ENCODE measurements at regions not wholly inside any gene's neighbourhood (a gene's known extent, or its start where the extent isn't known, plus 50 kb on each side); places are given as distances from the start of the nearest gene placed in this dataset.

- POLR2A ChIA-PET (ENCODE audit: partially characterized antibody): no interaction called here
- Histone ChIP-seq H3K79me1 (ENCODE audit: low read depth, low read length) (no peaks in the 10 kb centered on the region), H4K5ac (ENCODE audit: insufficient read length, low read depth, low read length) (no peak overlapping the region), H3K79me2 (ENCODE audit: control insufficient read depth in 1 of 2, insufficient read depth in 2 of 2, low read length in 2 of 2) (no peaks in the 10 kb centered on the region), H3K4me2 (ENCODE audit: insufficient read depth in 1 of 2, low read depth in 2 of 2, low read length in 2 of 2) (no peak overlapping the region), H2BK15ac (ENCODE audit: low read length) (no peak overlapping the region), H3K36me3 (ENCODE audit: control insufficient read depth in 2 of 4, insufficient read depth in 4 of 4, low read length in 3 of 4) (no peaks in the 10 kb centered on the region), H3K9ac (replicated peaks in 1 of 4; ENCODE audit: extremely low read depth in 1 of 4, low read depth in 3 of 4, low read length in 3 of 4) (no peak overlapping the region), H3K4me1 (replicated peaks in 1 of 4; ENCODE audit: control insufficient read depth in 3 of 4, insufficient read depth in 4 of 4, low read length in 3 of 4) (peaks cover 0 to 3% (median 0%) of the 10 kb centered on the region in 4 experiments; a peak in 1 of 7 replicates), H2BK120ac (replicated peaks; ENCODE audit: low read depth, low read length) (no peak overlapping the region), H4K20me1 (replicated peaks in 1 of 2; ENCODE audit: control insufficient read depth in 1 of 2, insufficient read depth in 2 of 2, low read length in 2 of 2) (no peaks in the 10 kb centered on the region), H2AFZ (ENCODE audit: low read length) (no peak overlapping the region), H3K18ac (ENCODE audit: extremely low read depth, low read length) (no peak overlapping the region), H4K91ac (replicated peaks; ENCODE audit: insufficient read length, low read length) (no peak overlapping the region), H3K4me3 (ENCODE audit: extremely low read depth in 1 of 4, insufficient read depth in 2 of 4, low read depth in 3 of 4, low read length in 4 of 4) (no peak overlapping the region), H3K4ac (replicated peaks; ENCODE audit: insufficient read length, low read depth, low read length) (no peak overlapping the region), H2BK20ac (ENCODE audit: low read length) (no peak overlapping the region), H3K56ac (replicated peaks; ENCODE audit: insufficient read length, low read depth, low read length) (no peak overlapping the region), H3K14ac (ENCODE audit: insufficient read length) (no peak overlapping the region), H2AK5ac (ENCODE audit: low read depth, low read length) (no peak overlapping the region), H3K9me3 (ENCODE audit: insufficient read depth in 2 of 2, low read depth in 1 of 2, low read length in 1 of 2) (no peaks in the 10 kb centered on the region), H3K27ac (ENCODE audit: low read depth, low read length) (no peak overlapping the region), H3K23me2 (ENCODE audit: low read depth, low read length) (no peaks in the 10 kb centered on the region), H4K8ac (ENCODE audit: extremely low read depth, insufficient read depth, low read length) (no peak overlapping the region), H2BK5ac (ENCODE audit: low read depth, low read length) (no peak overlapping the region), H3K23ac (ENCODE audit: insufficient read length) (no peak overlapping the region), H3K27me3 (replicated peaks in 1 of 4; ENCODE audit: control insufficient read depth in 3 of 4, extremely low read depth in 1 of 4, insufficient read depth in 3 of 4, low read length in 3 of 4) (no peaks in the 10 kb centered on the region), H2BK12ac (ENCODE audit: low read depth, low read length) (no peak overlapping the region)
- no peak for FAIRE-seq
- 95% methylated on average over 1 of the region's 1 CpG; no CpG with 5 or more reads in 1 of the 2 experiments for WGBS, 2 experiments (ENCODE audit: extremely low coverage in 1 of 2, insufficient coverage in 1 of 2, insufficient read length in 1 of 2, insufficient replicate concordance in 2 of 2, low coverage in 1 of 2, low lambda C conversion rate in 2 of 2, missing lambda C conversion rate in 1 of 2)
- CTCF ChIA-PET (ENCODE audit: partially characterized antibody): no interaction called here
- DNase-seq (ENCODE audit: low read depth in 1 of 2, low spot score in 2 of 2): no peak
- no peak for TF ChIP-seq CEBPB (IDR thresholded peaks at IDR 0.05; ENCODE audit: low read depth, low read length)
- TF ChIP-seq CHD1 (IDR thresholded peaks at IDR 0.05; ENCODE audit: low read depth, low read length): no peak
- no peak for TF ChIP-seq HDAC2 (IDR thresholded peaks at IDR 0.05; ENCODE audit: borderline replicate concordance in 1 of 2, low read depth in 2 of 2, low read length in 2 of 2)
- no peak for TF ChIP-seq EP300 (IDR thresholded peaks at IDR 0.05; ENCODE audit: borderline replicate concordance in 1 of 2, low read depth in 2 of 2, low read length in 2 of 2)
- no peak for TF ChIP-seq KDM5A (IDR thresholded peaks at IDR 0.05; ENCODE audit: low read length)
- TF ChIP-seq ATF3 (IDR thresholded peaks at IDR 0.05; ENCODE audit: insufficient read depth, low read depth, low read length): no peak
These were observed 1542.6 kb downstream of the AACS start for GRCh38 chr12:126607867-126608266.
